GM18505 (cell line): ENCODE measurements at regions not wholly inside any gene's neighbourhood (a gene's known extent, or its start where the extent isn't known, plus 50 kb on each side); places are given as distances from the start of the nearest gene placed in this dataset.

Source experiments
- ATAC-seq: cut with Tn5 transposase; IDR thresholded peaks from one replicate; pipeline ENCODE4 v1.9.1; 2021; ENCODE audit not compliant: unreplicated experiment
- POLR2A ChIP-seq: IDR thresholded peaks from 4 replicates; pipeline ENCODE4 v1.6.1; 2011; ENCODE audit warnings: borderline replicate concordance; ENCODE audit not compliant: insufficient read depth, insufficient read length; ENCODE audit errors: extremely low read depth

DNA sequence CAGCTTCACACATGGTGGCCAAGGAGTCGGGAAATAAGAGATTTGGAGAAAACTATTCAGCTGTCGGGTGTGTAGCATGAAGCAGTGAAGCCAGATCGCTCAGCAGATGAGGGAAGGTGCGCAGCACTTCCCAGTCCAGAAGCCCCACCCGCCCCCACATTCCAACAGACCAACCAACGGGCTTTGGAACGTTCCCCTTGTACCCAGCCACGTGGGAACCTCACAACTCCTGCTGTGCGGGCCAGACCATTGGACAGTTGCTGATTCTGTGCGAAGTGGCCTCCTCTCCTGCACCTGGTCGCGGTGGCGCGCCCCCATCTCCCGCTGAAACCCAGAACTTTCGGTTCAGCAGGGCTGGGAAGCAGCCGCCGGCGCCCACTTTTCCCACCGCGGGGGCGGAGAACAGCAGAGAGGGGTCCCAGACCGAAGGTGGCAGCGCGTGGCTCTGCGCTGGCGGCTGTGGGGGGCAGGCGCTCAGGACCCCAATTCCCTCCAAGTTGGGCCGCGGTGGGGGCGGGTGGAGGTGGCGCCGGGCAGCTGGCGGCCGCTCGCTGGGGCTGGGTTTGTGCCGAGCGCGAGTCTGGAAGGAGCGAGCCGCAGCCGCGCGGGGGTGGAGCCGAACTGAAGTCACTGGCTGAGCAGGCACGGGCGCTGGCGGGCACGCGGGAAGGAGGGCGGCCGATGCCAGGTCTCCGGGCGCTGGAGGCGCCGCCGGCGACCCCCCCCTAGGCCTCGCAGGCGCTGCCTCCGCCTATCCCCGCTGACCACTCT lies 1301.5 kb upstream of the SORCS1 start:
- no peak for TF ChIP-seq POLR2A
- ATAC-seq, result no peak

DNA sequence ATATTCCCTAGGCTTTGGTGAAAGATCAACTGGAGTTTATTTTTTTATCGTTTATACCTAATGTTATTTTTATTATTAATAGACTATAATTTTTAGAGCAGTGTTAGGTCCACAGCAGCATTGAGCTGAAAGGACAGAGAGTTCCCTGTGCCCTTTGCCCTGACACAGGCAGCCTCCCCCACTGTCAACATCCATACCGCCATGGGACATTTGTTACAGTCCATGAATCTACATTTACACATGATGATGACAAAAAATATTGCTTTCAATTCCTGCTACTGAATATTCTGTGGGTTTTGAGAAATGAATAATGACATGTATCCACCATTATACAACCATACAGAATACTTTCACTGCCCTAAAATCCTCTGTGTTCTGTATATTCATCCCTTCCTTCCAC lies 1297.5 kb upstream of the SORCS1 start:
- ATAC-seq, result no peak
- TF ChIP-seq POLR2A, result no peak

DNA sequence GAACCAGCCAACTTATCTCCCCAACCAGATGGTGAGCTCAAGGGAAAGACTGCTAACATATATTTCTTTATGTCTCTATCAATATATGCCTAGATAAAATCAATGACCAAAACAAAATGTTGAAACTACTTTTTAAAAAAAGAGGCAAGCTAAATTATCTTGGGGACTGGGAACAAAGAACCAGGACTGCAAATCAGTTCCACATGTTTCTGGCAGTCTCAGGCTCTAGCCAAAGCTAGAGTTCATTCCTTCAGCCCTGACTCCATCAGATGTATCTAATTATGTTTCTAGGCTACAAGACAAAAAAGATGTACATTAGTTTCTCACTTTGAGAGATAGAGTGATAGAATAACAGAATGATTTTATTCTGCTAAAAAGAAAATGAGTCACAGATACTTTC lies 1290.3 kb upstream of the SORCS1 start:
- no peak for TF ChIP-seq POLR2A

DNA sequence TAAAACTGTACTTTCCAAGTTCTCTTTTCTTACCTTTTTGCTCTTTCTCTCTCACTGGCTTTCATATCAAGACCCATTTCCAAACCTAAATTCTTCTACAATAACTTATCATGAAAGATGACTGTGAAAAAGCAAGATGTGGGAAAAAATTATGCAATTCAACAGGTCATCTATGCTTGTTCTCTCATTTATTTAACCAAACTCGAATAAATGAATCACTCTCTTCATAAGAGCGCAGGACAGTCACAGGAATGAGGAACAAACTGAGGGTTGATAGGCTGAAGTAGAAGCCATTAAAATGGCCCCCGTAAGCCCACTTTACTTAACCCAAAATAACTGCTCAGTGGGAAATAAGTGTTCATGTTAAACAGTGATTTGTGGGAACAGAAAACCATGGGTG lies 1289.7 kb upstream of the SORCS1 start:
- ATAC-seq, result no peak
- TF ChIP-seq POLR2A, result no peak

More for the DNA sequence above, 1290.3 kb upstream of the SORCS1 start:
- ATAC-seq, result no peak

DNA sequence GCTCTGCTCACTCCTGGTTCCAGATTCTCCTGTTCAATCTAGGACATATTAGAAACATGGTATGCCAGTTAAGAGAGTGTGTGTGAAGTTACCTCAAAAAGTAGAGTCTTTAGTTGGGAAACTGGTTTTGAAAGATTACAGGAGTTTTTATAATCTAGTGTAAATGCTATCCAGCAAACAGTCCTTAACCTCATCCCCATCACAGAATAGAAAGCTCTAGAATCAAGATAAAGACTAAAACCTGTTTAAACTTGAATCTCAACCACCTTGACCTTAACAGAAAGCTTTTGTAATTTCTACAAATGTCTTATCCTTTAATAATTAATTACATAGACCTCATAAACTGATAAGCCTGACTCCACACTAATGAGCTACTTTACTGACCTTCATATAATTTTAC lies 1288.7 kb upstream of the SORCS1 start:
- ATAC-seq, result no peak
- TF ChIP-seq POLR2A, result no peak

DNA sequence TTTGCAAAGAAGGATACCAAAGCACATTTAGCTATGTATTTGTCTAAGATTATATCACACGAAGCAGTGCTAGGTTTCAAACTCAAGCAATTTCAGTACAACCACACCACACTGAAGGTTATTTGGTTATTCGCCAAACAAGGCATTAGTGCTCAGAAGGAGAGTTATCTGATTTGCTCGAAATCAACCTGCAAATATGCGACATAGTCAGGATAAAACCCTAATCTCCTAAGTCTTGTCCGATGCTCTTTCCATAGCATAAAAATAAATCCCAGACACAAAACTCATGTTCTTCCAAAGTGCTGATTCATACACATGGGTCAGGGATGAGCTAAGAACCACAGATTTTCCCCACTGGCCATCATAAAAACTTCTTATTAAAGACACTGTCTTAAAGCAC lies 1288.0 kb upstream of the SORCS1 start:
- ATAC-seq, result no peak
- TF ChIP-seq POLR2A, result no peak

DNA sequence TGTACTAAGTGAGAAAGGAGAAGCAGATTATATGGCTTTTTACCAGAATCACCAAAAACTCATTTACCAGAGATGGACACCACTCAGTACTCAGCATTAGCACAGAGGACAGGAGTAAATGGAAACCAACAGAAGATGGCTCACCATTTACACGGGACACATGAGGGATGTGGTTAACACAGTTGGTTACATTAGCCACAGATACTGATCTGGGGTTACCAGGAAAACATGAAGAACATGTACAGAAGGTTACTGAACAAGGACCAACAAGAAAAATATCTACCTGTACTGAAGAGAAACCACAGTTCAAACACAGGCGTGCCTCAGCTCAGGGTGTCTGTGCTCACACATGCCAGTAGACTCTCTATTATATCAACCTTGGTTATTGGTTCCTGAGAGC lies 1285.8 kb upstream of the SORCS1 start:
- no peak for ATAC-seq
- TF ChIP-seq POLR2A, result no peak

DNA sequence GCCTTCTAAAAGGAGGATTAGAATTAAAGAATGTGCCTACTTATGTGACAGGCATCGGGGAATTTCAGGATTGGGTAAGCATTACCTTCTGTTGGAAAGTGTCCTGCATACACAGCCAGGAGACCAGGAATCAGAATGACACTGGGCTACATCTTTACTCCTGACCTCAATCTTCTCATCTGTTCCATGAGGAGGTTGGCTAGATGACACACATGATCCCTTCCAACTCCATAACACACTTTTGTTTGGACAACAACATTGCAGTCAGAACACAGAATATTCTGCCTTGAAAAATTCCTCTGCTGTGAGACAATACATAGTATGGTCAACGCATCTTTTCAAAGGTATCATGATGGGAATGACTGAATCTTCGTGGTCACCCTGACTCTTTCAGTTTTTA lies 1281.2 kb upstream of the SORCS1 start:
- no peak for TF ChIP-seq POLR2A
- ATAC-seq, result no peak

DNA sequence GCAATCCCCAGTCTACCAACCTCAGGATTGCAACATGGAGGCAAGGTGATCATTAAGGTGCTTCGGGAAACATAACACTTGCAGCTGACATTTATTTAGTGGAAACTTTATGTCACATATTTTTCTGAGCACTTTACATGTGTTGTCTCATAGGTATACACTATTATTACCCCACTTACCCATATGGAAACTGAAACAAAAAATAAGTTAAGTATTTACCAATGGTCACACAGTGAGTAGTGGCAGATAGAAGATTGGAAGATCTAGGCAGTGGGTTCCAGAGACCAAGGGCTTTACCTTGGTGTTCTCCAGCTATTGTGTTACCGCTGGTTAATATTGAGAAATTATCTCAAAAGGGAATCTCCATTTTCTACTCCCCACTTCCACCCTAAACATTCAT lies 1279.1 kb upstream of the SORCS1 start:
- no peak for ATAC-seq
- TF ChIP-seq POLR2A, result no peak

DNA sequence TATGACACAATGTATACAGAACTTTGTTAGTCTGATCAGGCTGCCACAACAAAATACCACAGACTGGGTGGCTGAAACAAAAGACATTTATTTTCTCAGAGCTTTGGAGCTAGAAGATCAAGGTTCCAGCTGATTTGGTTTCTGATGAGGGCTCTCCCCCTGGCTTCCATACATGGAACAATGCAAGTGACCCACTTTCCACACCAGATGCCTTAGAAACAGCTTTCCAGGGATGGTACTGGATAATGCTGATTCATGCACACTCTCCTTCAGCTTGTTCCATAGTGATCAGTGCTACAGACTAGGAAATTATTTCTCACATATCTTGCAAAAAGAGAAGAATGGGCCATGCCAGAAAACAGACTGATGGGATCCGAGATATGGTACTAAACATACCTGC lies 1274.9 kb upstream of the SORCS1 start:
- ATAC-seq, result no peak
- TF ChIP-seq POLR2A, result no peak

DNA sequence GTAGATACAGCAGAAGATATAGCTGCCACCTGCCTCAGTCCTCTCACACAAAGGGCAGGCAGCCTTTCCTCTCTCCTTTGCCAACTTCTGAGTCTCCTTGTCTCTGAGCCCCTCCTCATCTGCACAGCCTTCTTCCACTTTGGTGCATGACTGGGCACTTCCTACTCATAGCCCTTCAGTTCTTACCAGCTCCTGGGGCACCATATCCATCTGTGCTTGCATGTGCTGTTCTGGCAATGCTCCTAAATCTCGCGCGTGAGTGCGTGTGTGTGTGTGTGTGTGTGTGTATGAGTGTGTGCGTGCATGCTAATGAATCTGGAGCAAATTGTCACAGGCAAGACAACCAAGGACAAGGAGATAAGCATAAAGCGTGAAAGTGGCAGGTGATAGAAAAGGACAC lies 1271.6 kb upstream of the SORCS1 start:
- TF ChIP-seq POLR2A, result no peak
- no peak for ATAC-seq

DNA sequence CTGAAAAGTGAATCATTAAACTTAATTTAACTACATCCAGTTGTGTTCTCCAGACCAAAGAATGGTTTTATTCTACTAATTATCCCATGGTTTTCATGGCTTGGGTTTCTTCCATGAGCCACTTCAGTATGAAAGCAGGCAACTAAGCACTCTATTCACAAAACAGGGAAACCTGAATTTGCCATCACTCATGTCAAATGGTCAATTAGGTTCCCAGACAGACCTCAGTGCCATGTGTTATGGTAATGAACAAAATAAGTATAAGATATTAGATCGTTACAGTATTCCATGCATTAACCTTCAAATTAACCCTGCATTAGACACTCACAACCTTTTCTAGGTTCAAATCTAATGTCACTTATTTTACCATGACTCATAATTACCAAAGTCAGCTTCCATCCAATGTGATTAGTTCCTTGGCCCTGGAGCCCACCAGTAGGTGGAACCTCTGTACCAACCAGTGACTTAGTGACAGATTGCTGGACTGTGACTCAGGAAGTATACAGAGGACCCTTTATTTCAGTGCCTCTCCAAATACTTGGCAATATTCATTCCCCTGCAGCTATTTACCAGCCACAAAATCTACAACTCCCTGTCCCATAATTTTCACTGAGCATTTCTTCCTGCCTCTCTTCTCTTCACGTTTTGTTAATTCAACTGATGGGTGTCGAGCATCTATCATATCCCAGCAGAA lies 1270.2 kb upstream of the SORCS1 start:
- no peak for TF ChIP-seq POLR2A
- no peak for ATAC-seq

DNA sequence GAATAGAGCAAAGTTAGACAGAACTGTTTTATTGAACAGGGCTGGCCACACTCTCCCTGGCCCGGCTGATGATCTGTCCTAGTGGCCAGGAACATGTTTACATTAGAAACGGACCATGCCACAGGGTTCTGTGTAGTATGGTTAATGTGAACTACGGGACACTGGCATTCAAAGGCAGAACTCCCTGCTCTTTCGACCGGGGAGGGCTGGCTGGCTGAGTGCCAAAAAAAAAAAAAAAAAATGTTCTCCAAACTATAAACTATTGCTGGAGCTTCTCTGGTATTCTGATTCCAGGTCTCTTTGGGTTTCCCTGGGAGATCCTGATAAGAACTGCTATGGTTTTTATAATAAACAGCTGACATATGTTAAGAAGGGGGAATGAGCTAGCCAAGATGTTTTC lies 1262.6 kb upstream of the SORCS1 start:
- no peak for ATAC-seq
- no peak for TF ChIP-seq POLR2A

DNA sequence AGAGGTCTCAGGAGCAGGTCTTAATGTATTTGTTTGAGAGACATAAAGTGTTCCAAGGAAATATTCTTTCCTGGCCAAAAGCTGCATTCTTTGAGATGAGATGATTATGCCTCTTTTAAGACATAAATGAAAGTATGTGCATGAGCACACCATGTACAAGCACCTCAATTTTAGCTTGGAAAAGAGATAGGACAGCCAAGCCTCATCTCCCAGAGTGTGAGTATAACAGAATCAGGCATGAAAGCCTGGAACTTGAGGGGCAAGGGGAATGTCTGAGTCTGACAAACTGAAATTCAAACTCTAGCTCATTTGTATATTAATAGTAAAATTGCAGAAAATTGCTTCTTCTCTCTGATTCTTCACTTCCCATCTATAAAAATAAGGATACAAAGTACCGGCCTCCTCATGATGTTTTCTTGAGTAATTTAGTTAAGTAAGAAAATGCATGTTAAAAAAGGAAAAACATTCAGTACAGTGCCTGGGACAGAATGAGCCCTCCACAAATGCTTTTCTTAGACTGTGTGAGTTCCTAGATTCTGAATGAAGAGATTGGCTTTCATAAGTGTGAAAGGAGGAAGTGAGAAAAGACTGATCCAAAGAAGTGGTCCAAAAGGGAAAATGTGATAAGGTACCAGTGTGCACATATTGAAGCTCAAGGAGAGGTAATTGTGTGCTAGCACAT lies 1260.9 kb upstream of the SORCS1 start:
- TF ChIP-seq POLR2A, result no peak
- no peak for ATAC-seq
